Upper lobe of left lung (tissue), 4 donors: ENCODE measurements at regions not wholly inside any gene's neighbourhood (a gene's known extent, or its start where the extent isn't known, plus 50 kb on each side); places are given as distances from the start of the nearest gene placed in this dataset.

ENCODE experiments used
- EP300 ChIP-seq, 4 donors: sonication (generic); formaldehyde crosslinking; IDR thresholded peaks; one replicate each; pipeline ENCODE4 v1.5.1; 2017; ENCODE audit warnings: antibody characterized with exemption in 4 of 4, control low read depth in 2 of 4
- POLR2A ChIP-seq, 4 donors: fragments of 450-650 bp; IDR thresholded peaks; one replicate each; pipeline ENCODE4 v1.5.1; 2016 to 2017; ENCODE audit warnings: antibody characterized with exemption in 4 of 4, mild to moderate bottlenecking in 2 of 4
- POLR2AphosphoS5 ChIP-seq, 2 donors: sonication (generic); formaldehyde crosslinking; IDR thresholded peaks; one replicate each; pipeline ENCODE4 v1.5.1; 2017; ENCODE audit warnings: antibody characterized with exemption in 2 of 2
- TF ChIP-seq, protein P1 (sequence below), 6 experiments: fragments of 450-650 bp in 4 of 6; fragments of 200-600 bp in 2 of 6; sonication (generic) in 2 of 6; IDR thresholded peaks; one replicate each; pipeline ENCODE4 v1.5.1; 2016 to 2019; ENCODE audit warnings: antibody characterized with exemption in 6 of 6

- TF ChIP-seq POLR2AphosphoS5 (IDR thresholded peaks at IDR 0.05) (no peak), POLR2A (IDR thresholded peaks at IDR 0.05) (no peak), EP300 (IDR thresholded peaks at IDR 0.05) (no peak)
- TF ChIP-seq, protein P1, sequence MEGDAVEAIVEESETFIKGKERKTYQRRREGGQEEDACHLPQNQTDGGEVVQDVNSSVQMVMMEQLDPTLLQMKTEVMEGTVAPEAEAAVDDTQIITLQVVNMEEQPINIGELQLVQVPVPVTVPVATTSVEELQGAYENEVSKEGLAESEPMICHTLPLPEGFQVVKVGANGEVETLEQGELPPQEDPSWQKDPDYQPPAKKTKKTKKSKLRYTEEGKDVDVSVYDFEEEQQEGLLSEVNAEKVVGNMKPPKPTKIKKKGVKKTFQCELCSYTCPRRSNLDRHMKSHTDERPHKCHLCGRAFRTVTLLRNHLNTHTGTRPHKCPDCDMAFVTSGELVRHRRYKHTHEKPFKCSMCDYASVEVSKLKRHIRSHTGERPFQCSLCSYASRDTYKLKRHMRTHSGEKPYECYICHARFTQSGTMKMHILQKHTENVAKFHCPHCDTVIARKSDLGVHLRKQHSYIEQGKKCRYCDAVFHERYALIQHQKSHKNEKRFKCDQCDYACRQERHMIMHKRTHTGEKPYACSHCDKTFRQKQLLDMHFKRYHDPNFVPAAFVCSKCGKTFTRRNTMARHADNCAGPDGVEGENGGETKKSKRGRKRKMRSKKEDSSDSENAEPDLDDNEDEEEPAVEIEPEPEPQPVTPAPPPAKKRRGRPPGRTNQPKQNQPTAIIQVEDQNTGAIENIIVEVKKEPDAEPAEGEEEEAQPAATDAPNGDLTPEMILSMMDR (IDR thresholded peaks at IDR 0.05) = no peak
These were observed 726.4 kb downstream of the BRD1 start for GRCh38 chr22:49101225-49101624.
